WI38 (cell line): ENCODE measurements at regions not wholly inside any gene's neighbourhood (a gene's known extent, or its start where the extent isn't known, plus 50 kb on each side); places are given as distances from the start of the nearest gene placed in this dataset.

Experiments
- H3K4me3 ChIP-seq: 2 replicates; pipeline ENCODE4 v1.5.1; 2011; ENCODE audit warnings: low read depth, mild to moderate bottlenecking, control low read depth, low read length
- CTCF ChIP-seq: IDR thresholded peaks from 2 replicates; pipeline ENCODE4 v1.5.1; 2012; ENCODE audit warnings: low read depth, mild to moderate bottlenecking, control low read depth, low read length

GRCh38 chr1:234687011-234687410, 77.0 kb upstream of the IRF2BP2 start:
- no peak overlapping the region for H3K4me3 ChIP-seq
- TF ChIP-seq CTCF = no peak

GRCh38 chr1:234686035-234686434, 76.1 kb upstream of the IRF2BP2 start:
- no peak overlapping the region for H3K4me3 ChIP-seq
- TF ChIP-seq CTCF = no peak

- no peak for TF ChIP-seq CTCF
- H3K4me3 ChIP-seq = no peak overlapping the region
Measured at GRCh38 chr1:234684856-234685255, 74.9 kb upstream of the IRF2BP2 start.

- H3K4me3 ChIP-seq = no peak overlapping the region
- no peak for TF ChIP-seq CTCF
Measured at GRCh38 chr1:234683861-234684632, 74.1 kb upstream of the IRF2BP2 start.

- TF ChIP-seq CTCF = no peak
- H3K4me3 ChIP-seq = no peak overlapping the region
Measured at GRCh38 chr1:234683127-234683860, 73.3 kb upstream of the IRF2BP2 start.

GRCh38 chr1:234681990-234682389, 72.0 kb upstream of the IRF2BP2 start:
- TF ChIP-seq CTCF = no peak
- H3K4me3 ChIP-seq = no peak overlapping the region

- H3K4me3 ChIP-seq = no peak overlapping the region
- no peak for TF ChIP-seq CTCF
Measured at GRCh38 chr1:234681065-234681464, 71.1 kb upstream of the IRF2BP2 start.
